ENCODE measurements at regions not wholly inside any gene's neighbourhood (a gene's known extent, or its start where the extent isn't known, plus 50 kb on each side); places are given as distances from the start of the nearest gene placed in this dataset.

- no peaks in the 10 kb centered on the region for H3K36me3 ChIP-seq (replicated peaks; ENCODE audit: low read depth, low read length)
- no peaks in the 10 kb centered on the region for H3K79me2 ChIP-seq (ENCODE audit: low read length)
- H3K4me1 ChIP-seq (ENCODE audit: low read length): peaks cover 6% of the 10 kb centered on the region
- no peak overlapping the region for H2AFZ ChIP-seq (ENCODE audit: low read depth, low read length)
- no peak overlapping the region for H3K9ac ChIP-seq (ENCODE audit: low read length)
- no peak overlapping the region for H3K4me2 ChIP-seq (ENCODE audit: low read length)
- H3K4me3 ChIP-seq (ENCODE audit: low read length): no peak overlapping the region
- H3K27ac ChIP-seq (ENCODE audit: low read length): no peak overlapping the region
- no peak for TF ChIP-seq CTCF (IDR thresholded peaks at IDR 0.05; ENCODE audit: low read depth, low read length)
- TF ChIP-seq EZH2phosphoT487 (IDR thresholded peaks at IDR 0.05; ENCODE audit: low read depth): no peak
- no peaks in the 10 kb centered on the region for H3K9me3 ChIP-seq (ENCODE audit: insufficient read depth, low read length)
- H4K20me1 ChIP-seq (ENCODE audit: insufficient read depth, low read length): no peaks in the 10 kb centered on the region
- 0 out of 2 replicates have a peak, but pooled peaks cover 3% of the 10 kb centered on the region for H3K27me3 ChIP-seq (ENCODE audit: low read depth, low read length)
These were observed 329.1 kb upstream of the SOX2 start for GRCh38 chr3:181382656-181383055.

GRCh38 chr3:181379278-181379677 is 332.4 kb upstream of the SOX2 start:
- Histone ChIP-seq H3K9me3 (ENCODE audit: insufficient read depth, low read length) (no peaks in the 10 kb centered on the region), H3K4me1 (ENCODE audit: low read length) (peaks cover 6% of the 10 kb centered on the region), H4K20me1 (ENCODE audit: insufficient read depth, low read length) (no peaks in the 10 kb centered on the region), H3K27me3 (ENCODE audit: low read depth, low read length) (0 out of 2 replicates have a peak, but pooled peaks cover 5% of the 10 kb centered on the region), H3K27ac (ENCODE audit: low read length) (no peak overlapping the region), H3K4me2 (ENCODE audit: low read length) (no peak overlapping the region), H3K36me3 (replicated peaks; ENCODE audit: low read depth, low read length) (no peaks in the 10 kb centered on the region), H3K4me3 (ENCODE audit: low read length) (no peak overlapping the region), H3K79me2 (ENCODE audit: low read length) (no peaks in the 10 kb centered on the region), H3K9ac (ENCODE audit: low read length) (no peak overlapping the region), H2AFZ (ENCODE audit: low read depth, low read length) (no peak overlapping the region)
- no peak for TF ChIP-seq EZH2phosphoT487 (IDR thresholded peaks at IDR 0.05; ENCODE audit: low read depth)

DNA sequence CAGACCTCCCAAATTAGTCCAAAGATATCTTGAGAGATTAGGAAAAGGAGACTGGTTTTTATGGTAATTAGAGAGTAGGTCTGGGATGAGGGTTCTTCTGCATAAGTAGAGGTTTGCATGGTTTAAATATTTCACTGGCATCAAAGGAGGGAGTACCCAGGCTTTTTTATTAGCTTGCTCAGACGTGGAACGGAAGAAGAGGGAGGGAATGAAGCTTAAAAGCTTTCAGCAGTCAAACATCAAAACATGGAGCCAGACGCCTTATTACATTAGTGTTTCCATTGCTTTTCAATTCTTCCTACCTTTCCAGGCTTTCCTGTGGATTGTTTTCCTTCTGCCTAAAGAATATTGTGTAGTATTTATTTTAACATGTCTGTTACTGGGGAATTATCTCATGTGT is 342.1 kb upstream of the SOX2 start:
- H3K9me3 ChIP-seq (ENCODE audit: insufficient read depth, low read length): no peaks in the 10 kb centered on the region
- no peak for TF ChIP-seq EZH2phosphoT487 (IDR thresholded peaks at IDR 0.05; ENCODE audit: low read depth)
- TF ChIP-seq CTCF (IDR thresholded peaks at IDR 0.05; ENCODE audit: low read depth, low read length): no peak

DNA sequence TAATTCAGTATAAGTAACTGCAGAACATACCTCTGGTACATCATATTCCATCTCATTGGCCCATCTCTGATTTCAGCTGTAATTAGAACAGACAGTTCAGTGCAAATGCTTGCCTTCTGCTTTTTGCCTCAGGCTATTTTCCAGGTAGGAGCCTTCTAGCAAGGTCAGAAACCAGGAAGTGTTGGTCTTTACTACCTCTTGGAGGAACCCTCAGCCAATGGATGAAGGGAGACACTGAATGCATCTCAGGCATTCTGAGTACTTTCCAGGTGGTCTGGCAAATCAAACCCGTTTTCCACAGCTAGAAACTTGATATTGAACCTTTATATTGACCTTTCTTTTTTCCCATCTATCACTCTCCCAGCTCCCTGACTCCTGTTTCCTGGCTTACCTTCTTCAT is 348.5 kb upstream of the SOX2 start:
- no peaks in the 10 kb centered on the region for H4K20me1 ChIP-seq (ENCODE audit: insufficient read depth, low read length)
- H3K27ac ChIP-seq (ENCODE audit: low read length): no peak overlapping the region
- H3K4me1 ChIP-seq (ENCODE audit: low read length): no peaks in the 10 kb centered on the region
- no peaks in the 10 kb centered on the region for H3K27me3 ChIP-seq (ENCODE audit: low read depth, low read length)
- no peaks in the 10 kb centered on the region for H3K79me2 ChIP-seq (ENCODE audit: low read length)
- no peaks in the 10 kb centered on the region for H3K9me3 ChIP-seq (ENCODE audit: insufficient read depth, low read length)
- no peaks in the 10 kb centered on the region for H3K36me3 ChIP-seq (replicated peaks; ENCODE audit: low read depth, low read length)
- TF ChIP-seq EZH2phosphoT487 (IDR thresholded peaks at IDR 0.05; ENCODE audit: low read depth) (no peak), CTCF (IDR thresholded peaks at IDR 0.05; ENCODE audit: low read depth, low read length) (no peak)
- no peak overlapping the region for H3K9ac ChIP-seq (ENCODE audit: low read length)
- no peak overlapping the region for H2AFZ ChIP-seq (ENCODE audit: low read depth, low read length)
- no peak overlapping the region for H3K4me2 ChIP-seq (ENCODE audit: low read length)
- H3K4me3 ChIP-seq (ENCODE audit: low read length): no peak overlapping the region

More for the DNA sequence above, 342.1 kb upstream of the SOX2 start:
- Histone ChIP-seq H4K20me1 (ENCODE audit: insufficient read depth, low read length) (no peaks in the 10 kb centered on the region), H3K9ac (ENCODE audit: low read length) (no peak overlapping the region), H3K4me2 (ENCODE audit: low read length) (no peak overlapping the region), H3K4me3 (ENCODE audit: low read length) (no peak overlapping the region), H3K36me3 (replicated peaks; ENCODE audit: low read depth, low read length) (no peaks in the 10 kb centered on the region), H3K4me1 (ENCODE audit: low read length) (no peaks in the 10 kb centered on the region), H2AFZ (ENCODE audit: low read depth, low read length) (no peak overlapping the region), H3K27me3 (ENCODE audit: low read depth, low read length) (no peaks in the 10 kb centered on the region), H3K27ac (ENCODE audit: low read length) (no peak overlapping the region), H3K79me2 (ENCODE audit: low read length) (no peaks in the 10 kb centered on the region)

GRCh38 chr3:181362378-181362777 is 349.3 kb upstream of the SOX2 start:
- H3K4me2 ChIP-seq (ENCODE audit: low read length): no peak overlapping the region
- H3K9ac ChIP-seq (ENCODE audit: low read length): no peak overlapping the region
- H3K27ac ChIP-seq (ENCODE audit: low read length): no peak overlapping the region
- H3K4me1 ChIP-seq (ENCODE audit: low read length): no peaks in the 10 kb centered on the region
- no peaks in the 10 kb centered on the region for H3K27me3 ChIP-seq (ENCODE audit: low read depth, low read length)
- H3K36me3 ChIP-seq (replicated peaks; ENCODE audit: low read depth, low read length): no peaks in the 10 kb centered on the region
- TF ChIP-seq EZH2phosphoT487 (IDR thresholded peaks at IDR 0.05; ENCODE audit: low read depth): no peak
- TF ChIP-seq CTCF (IDR thresholded peaks at IDR 0.05; ENCODE audit: low read depth, low read length): no peak
- H3K79me2 ChIP-seq (ENCODE audit: low read length): no peaks in the 10 kb centered on the region
- no peaks in the 10 kb centered on the region for H3K9me3 ChIP-seq (ENCODE audit: insufficient read depth, low read length)
- H4K20me1 ChIP-seq (ENCODE audit: insufficient read depth, low read length): no peaks in the 10 kb centered on the region
- H2AFZ ChIP-seq (ENCODE audit: low read depth, low read length): no peak overlapping the region
- no peak overlapping the region for H3K4me3 ChIP-seq (ENCODE audit: low read length)

Measured in OCI-LY3 (cell line).